Lower lobe of right lung (tissue), 2 donors: ENCODE measurements at regions not wholly inside any gene's neighbourhood (a gene's known extent, or its start where the extent isn't known, plus 50 kb on each side); places are given as distances from the start of the nearest gene placed in this dataset.

ENCODE experiments used
- ATAC-seq, 2 donors: fragments of 200-7000 bp; cut with Tn5 transposase; one replicate each; pipeline ENCODE4 v1.9.1; 2020 to 2022; ENCODE audit warnings: mild to moderate bottlenecking in 2 of 2, moderate library complexity in 2 of 2
- DNase-seq: peaks from one replicate; pipeline ENCODE4 v3.0.0-alpha.2; 2020
- H3K27ac ChIP-seq: fragments of 200-600 bp; one replicate; pipeline ENCODE4 v1.8.0; 2022
- H3K27me3 ChIP-seq: fragments of 200-600 bp; one replicate; pipeline ENCODE4 v1.8.0; 2022; ENCODE audit warnings: low read depth
- H3K36me3 ChIP-seq: fragments of 200-600 bp; one replicate; pipeline ENCODE4 v1.8.0; 2022; ENCODE audit warnings: mild to moderate bottlenecking
- H3K4me1 ChIP-seq: fragments of 200-600 bp; one replicate; pipeline ENCODE4 v1.8.0; 2022
- H3K4me3 ChIP-seq: fragments of 200-600 bp; one replicate; pipeline ENCODE4 v1.8.0; 2022; ENCODE audit warnings: mild to moderate bottlenecking
- H3K9me3 ChIP-seq: fragments of 200-600 bp; one replicate; pipeline ENCODE4 v1.8.0; 2022
- CTCF ChIP-seq: fragments of 200-600 bp; IDR thresholded peaks from one replicate; pipeline ENCODE4 v1.8.0; 2022; ENCODE audit warnings: antibody characterized with exemption, mild to moderate bottlenecking
- intact Hi-C: fragments of 100-400 bp; cut with DNase I; formaldehyde crosslinking; loops from one replicate; pipeline ENCODE4 v1.11.0; 2022
- donor health status: DM: no; HTN: yes; CAD: no; lungs with severe emphysema.

DNA sequence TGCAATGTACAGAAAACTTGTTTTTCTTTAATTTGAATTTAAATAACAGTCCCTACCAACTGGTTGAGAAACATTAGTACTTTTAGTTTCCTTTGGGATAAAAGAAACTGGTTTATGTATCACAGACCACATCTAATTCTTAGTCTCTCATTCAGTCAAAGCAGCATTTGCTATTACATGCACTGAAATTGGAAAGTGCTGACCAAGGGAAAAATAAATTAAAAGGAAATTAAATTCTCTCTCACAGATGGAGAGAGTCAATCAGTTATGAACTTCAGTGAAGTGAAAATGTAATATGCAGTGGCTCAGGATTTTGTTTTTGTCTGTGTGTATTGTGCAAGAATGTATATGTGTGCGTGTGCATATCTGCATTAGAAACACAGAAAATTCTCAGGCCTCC, 121.7 kb downstream of the TUSC1 start:
- ATAC-seq (no peak), DNase-seq (no peak)
- Histone ChIP-seq H3K4me3 (no peak overlapping the region), H3K27ac (no peak overlapping the region), H3K27me3 (no peaks in the 10 kb centered on the region), H3K9me3 (no peaks in the 10 kb centered on the region), H3K4me1 (no peaks in the 10 kb centered on the region), H3K36me3 (no peaks in the 10 kb centered on the region)
- intact Hi-C loops: no loop called here
- TF ChIP-seq CTCF: no peak

- H3K4me1 ChIP-seq: no peaks in the 10 kb centered on the region
- TF ChIP-seq CTCF: no peak
- DNase-seq: no peak
- no peak overlapping the region for H3K27ac ChIP-seq
- H3K4me3 ChIP-seq: no peak overlapping the region
- H3K9me3 ChIP-seq: no peaks in the 10 kb centered on the region
- H3K36me3 ChIP-seq: no peaks in the 10 kb centered on the region
- intact Hi-C loops: no loop called here
- no peaks in the 10 kb centered on the region for H3K27me3 ChIP-seq
- no peak for ATAC-seq
Observed at GRCh38 chr9:25548847-25549246, 129.4 kb downstream of the TUSC1 start.

GRCh38 chr9:25543806-25544205, 134.4 kb downstream of the TUSC1 start:
- Histone ChIP-seq H3K9me3 (no peaks in the 10 kb centered on the region), H3K4me1 (no peaks in the 10 kb centered on the region), H3K36me3 (no peaks in the 10 kb centered on the region), H3K27me3 (no peaks in the 10 kb centered on the region), H3K4me3 (no peak overlapping the region), H3K27ac (no peak overlapping the region)
- intact Hi-C loops: no loop called here
- DNase-seq (no peak), ATAC-seq (no peak)
- TF ChIP-seq CTCF: no peak

GRCh38 chr9:25542319-25542718, 135.9 kb downstream of the TUSC1 start:
- H3K36me3 ChIP-seq: no peaks in the 10 kb centered on the region
- no peaks in the 10 kb centered on the region for H3K4me1 ChIP-seq
- no peaks in the 10 kb centered on the region for H3K9me3 ChIP-seq
- no peaks in the 10 kb centered on the region for H3K27me3 ChIP-seq
- ATAC-seq (no peak), DNase-seq (no peak)
- no peak overlapping the region for H3K27ac ChIP-seq
- no peak overlapping the region for H3K4me3 ChIP-seq
- TF ChIP-seq CTCF: no peak
- intact Hi-C loops: no loop called here

- H3K9me3 ChIP-seq: no peaks in the 10 kb centered on the region
- ATAC-seq (no peak), DNase-seq (no peak)
- no peaks in the 10 kb centered on the region for H3K36me3 ChIP-seq
- no peaks in the 10 kb centered on the region for H3K27me3 ChIP-seq
- H3K4me1 ChIP-seq: no peaks in the 10 kb centered on the region
- no peak overlapping the region for H3K27ac ChIP-seq
- intact Hi-C loops: no loop called here
- TF ChIP-seq CTCF: no peak
- no peak overlapping the region for H3K4me3 ChIP-seq
Observed at GRCh38 chr9:25537808-25538207, 140.4 kb downstream of the TUSC1 start.

- H3K27ac ChIP-seq: no peak overlapping the region
- no peak overlapping the region for H3K4me3 ChIP-seq
- H3K9me3 ChIP-seq: no peaks in the 10 kb centered on the region
- intact Hi-C loops: no loop called here
- DNase-seq (no peak), ATAC-seq (no peak)
- no peak for TF ChIP-seq CTCF
- no peaks in the 10 kb centered on the region for H3K4me1 ChIP-seq
- no peaks in the 10 kb centered on the region for H3K27me3 ChIP-seq
- H3K36me3 ChIP-seq: no peaks in the 10 kb centered on the region
Observed at GRCh38 chr9:25519286-25519685, 159.0 kb downstream of the TUSC1 start.
